Endodermal cell (in vitro differentiated cells): ENCODE measurements at regions not wholly inside any gene's neighbourhood (a gene's known extent, or its start where the extent isn't known, plus 50 kb on each side); places are given as distances from the start of the nearest gene placed in this dataset.
A peak's percentile ranks its signal among the peaks of the same experiment; 100 is the strongest.
"Not testable (repeated sequence)": the region's sequence is repeated elsewhere in the genome, so short reads cannot be mapped to it uniquely, and the experiment has no call there.

Experiments
- DNase-seq: peaks from one replicate; pipeline ENCODE4 v3.0.0-alpha.2; 2017
- H3K27ac ChIP-seq: 2 replicates; pipeline ENCODE4 v1.5.1; 2013; ENCODE audit warnings: mild to moderate bottlenecking, low read depth, low read length, moderate library complexity
- H3K27me3 ChIP-seq: 2 replicates; pipeline ENCODE4 v1.6.1; 2013; ENCODE audit warnings: mild to moderate bottlenecking, low read length, moderate library complexity; ENCODE audit not compliant: insufficient read depth, control insufficient read depth, poor library complexity, severe bottlenecking
- H3K36me3 ChIP-seq: 2 replicates; pipeline ENCODE4 v1.7.0; 2013; ENCODE audit warnings: mild to moderate bottlenecking, low read length, moderate library complexity; ENCODE audit not compliant: control insufficient read depth, insufficient read depth
- H3K4me1 ChIP-seq: one replicate; pipeline ENCODE4 v1.7.0; 2013; ENCODE audit warnings: low read length; ENCODE audit not compliant: control insufficient read depth, insufficient read depth
- H3K4me3 ChIP-seq: 2 replicates; pipeline ENCODE4 v1.5.1; 2013; ENCODE audit warnings: mild to moderate bottlenecking, low read length, moderate library complexity
- H3K9ac ChIP-seq: 2 replicates; pipeline ENCODE4 v1.6.1; 2013; ENCODE audit warnings: mild to moderate bottlenecking, low read length, moderate library complexity; ENCODE audit not compliant: poor library complexity, severe bottlenecking; ENCODE audit errors: extremely low read depth
- H3K9me3 ChIP-seq: 2 replicates; pipeline ENCODE4 v1.6.1; 2013; ENCODE audit warnings: mild to moderate bottlenecking, low read length, moderate library complexity; ENCODE audit not compliant: control insufficient read depth
- H3K27ac Mint-ChIP-seq: 2 replicates; pipeline ENCODE4 v1.8.0; 2020; ENCODE audit warnings: mixed read lengths
- H3K27me3 Mint-ChIP-seq: 2 replicates; pipeline ENCODE4 v1.8.0; 2021; ENCODE audit warnings: mild to moderate bottlenecking, mixed read lengths; ENCODE audit not compliant: insufficient read depth
- H3K36me3 Mint-ChIP-seq: 2 replicates; pipeline ENCODE4 v1.8.0; 2020; ENCODE audit warnings: low read depth, mixed read lengths
- H3K4me1 Mint-ChIP-seq: 2 replicates; pipeline ENCODE4 v1.8.0; 2020; ENCODE audit warnings: mixed read lengths
- H3K4me3 Mint-ChIP-seq: 2 replicates; pipeline ENCODE4 v1.8.0; 2020; ENCODE audit warnings: mild to moderate bottlenecking, moderate library complexity, mixed read lengths
- H3K9me3 Mint-ChIP-seq: 2 replicates; pipeline ENCODE4 v1.8.0; 2020; ENCODE audit warnings: mild to moderate bottlenecking, mixed read lengths
- CTCF ChIP-seq: fragments of 200-600 bp; sonication (generic); conservative IDR thresholded peaks from 2 replicates; pipeline ENCODE4 v1.5.0; 2021; ENCODE audit warnings: antibody characterized with exemption, mild to moderate bottlenecking
- WGBS, 2 experiments: methylation state at CpG; one replicate each; pipeline versions ENCODE4 v1.1.5 to v1.1.7; 2013; ENCODE audit warnings: missing lambda C conversion rate in 2 of 2, mixed read lengths in 1 of 2; ENCODE audit not compliant: insufficient coverage in 1 of 2, insufficient read length in 1 of 2; 5-methylcytosine and 5-hydroxymethylcytosine counted together

- no peaks in the 10 kb centered on the region for H3K36me3 Mint-ChIP-seq
- no peak overlapping the region for H3K4me3 ChIP-seq
- peak; percentile 81 for DNase-seq
- H3K9me3 ChIP-seq: no peaks in the 10 kb centered on the region
- H3K27ac ChIP-seq: no peak overlapping the region
- no peaks in the 10 kb centered on the region for H3K36me3 ChIP-seq
- WGBS, 2 experiments: 88 to 96% methylated on average over 7 to 13 of the region's 13 CpGs
- H3K27me3 ChIP-seq: no peaks in the 10 kb centered on the region
- H3K9ac ChIP-seq: no peak overlapping the region
- no peak overlapping the region for H3K27ac Mint-ChIP-seq
- H3K27me3 Mint-ChIP-seq: no peaks in the 10 kb centered on the region
- H3K9me3 Mint-ChIP-seq: peaks cover 2% of the 10 kb centered on the region
- no peaks in the 10 kb centered on the region for H3K4me1 Mint-ChIP-seq
- peak; percentile 63 for TF ChIP-seq CTCF
- no peaks in the 10 kb centered on the region for H3K4me1 ChIP-seq
- H3K4me3 Mint-ChIP-seq: no peak overlapping the region
These were observed 548.0 kb upstream of the SALL3 start for GRCh38 chr18:78431606-78432005.

- no peaks in the 10 kb centered on the region for H3K36me3 Mint-ChIP-seq
- no peak overlapping the region for H3K9ac ChIP-seq
These were observed 546.1 kb upstream of the SALL3 start for GRCh38 chr18:78433562-78433961.

GRCh38 chr18:78436110-78436509 lies 543.5 kb upstream of the SALL3 start:
- H3K27ac ChIP-seq: no peak overlapping the region
- no peaks in the 10 kb centered on the region for H3K27me3 Mint-ChIP-seq
- no peak for TF ChIP-seq CTCF
- peaks cover 2% of the 10 kb centered on the region for H3K9me3 Mint-ChIP-seq
- no peak overlapping the region for H3K4me3 ChIP-seq
- no peaks in the 10 kb centered on the region for H3K4me1 ChIP-seq
- H3K9ac ChIP-seq: no peak overlapping the region
- no peak for DNase-seq
- H3K36me3 Mint-ChIP-seq: no peaks in the 10 kb centered on the region
- no peak overlapping the region for H3K4me3 Mint-ChIP-seq
- H3K36me3 ChIP-seq: no peaks in the 10 kb centered on the region
- no peaks in the 10 kb centered on the region for H3K27me3 ChIP-seq
- H3K4me1 Mint-ChIP-seq: no peaks in the 10 kb centered on the region
- no peaks in the 10 kb centered on the region for H3K9me3 ChIP-seq
- 90 to 91% methylated on average over 6 to 8 of the region's 8 CpGs for WGBS, 2 experiments
- H3K27ac Mint-ChIP-seq: no peak overlapping the region

More at GRCh38 chr18:78433562-78433961, 546.1 kb upstream of the SALL3 start:
- Histone ChIP-seq H3K27me3 (no peaks in the 10 kb centered on the region), H3K27ac (no peak overlapping the region), H3K9me3 (no peaks in the 10 kb centered on the region), H3K4me1 (no peaks in the 10 kb centered on the region), H3K4me3 (no peak overlapping the region), H3K36me3 (no peaks in the 10 kb centered on the region)
- H3K27ac Mint-ChIP-seq: no peak overlapping the region
- 67 to 85% methylated on average over 1 to 9 of the region's 9 CpGs for WGBS, 2 experiments
- H3K4me1 Mint-ChIP-seq: no peaks in the 10 kb centered on the region
- DNase-seq: peak; percentile 17
- TF ChIP-seq CTCF: no peak
- no peak overlapping the region for H3K4me3 Mint-ChIP-seq
- peaks cover 2% of the 10 kb centered on the region for H3K9me3 Mint-ChIP-seq
- H3K27me3 Mint-ChIP-seq: no peaks in the 10 kb centered on the region

GRCh38 chr18:78438235-78438634 lies 541.4 kb upstream of the SALL3 start:
- H3K4me1 ChIP-seq, H3K9me3 ChIP-seq, H3K9me3 Mint-ChIP-seq, H3K4me1 Mint-ChIP-seq, H3K4me3 ChIP-seq, H3K27ac ChIP-seq, H3K9ac ChIP-seq, H3K27ac Mint-ChIP-seq, H3K36me3 ChIP-seq, H3K36me3 Mint-ChIP-seq, DNase-seq, H3K4me3 Mint-ChIP-seq, H3K27me3 ChIP-seq, H3K27me3 Mint-ChIP-seq: not testable (repeated sequence)
- 92 to 96% methylated on average over 11 to 13 of the region's 13 CpGs for WGBS, 2 experiments
